CD4-positive, alpha-beta memory T cell (primary cell): ENCODE measurements at regions not wholly inside any gene's neighbourhood (a gene's known extent, or its start where the extent isn't known, plus 50 kb on each side); places are given as distances from the start of the nearest gene placed in this dataset.

Source experiments
- CTCF ChIA-PET: fragments of 350-600 bp; sonication (Branson Sonifier 250); formaldehyde crosslinking; loops from one replicate; lab custom pipeline; 2021; ENCODE audit warnings: inconsistent platforms; ENCODE audit not compliant: partially characterized antibody; lab: Charles Lee
- POLR2A ChIA-PET: fragments of 350-600 bp; sonication (Branson Sonifier 250); formaldehyde crosslinking; loops from one replicate; lab custom pipeline; 2021; ENCODE audit not compliant: partially characterized antibody; lab: Charles Lee
- DNase-seq, 5 donors: peaks; one replicate each; pipeline versions ENCODE4 v3.0.0 to v3.0.0-alpha.2; 2020 to 2022; ENCODE audit warnings: mixed read lengths in 1 of 5
- H3K27ac ChIP-seq: one replicate; pipeline ENCODE4 v1.7.0; 2013; ENCODE audit warnings: low read depth, low read length
- H3K27me3 ChIP-seq: 2 replicates; pipeline ENCODE4 v1.7.0; 2013; ENCODE audit warnings: mild to moderate bottlenecking, low read length, moderate library complexity; ENCODE audit not compliant: insufficient read depth
- H3K36me3 ChIP-seq: 2 replicates; pipeline ENCODE4 v1.7.0; 2013; ENCODE audit warnings: mild to moderate bottlenecking, low read length, moderate library complexity; ENCODE audit not compliant: insufficient read depth
- H3K4me1 ChIP-seq: 2 replicates; pipeline ENCODE4 v1.7.0; 2013; ENCODE audit warnings: mild to moderate bottlenecking, low read length, moderate library complexity; ENCODE audit not compliant: insufficient read depth
- H3K4me3 ChIP-seq, 2 donors: one replicate each; pipeline ENCODE4 v1.7.0; 2013; ENCODE audit warnings: low read length in 2 of 2, mild to moderate bottlenecking in 1 of 2
- H3K9me3 ChIP-seq, 2 donors: one replicate each; pipeline ENCODE4 v1.7.0; 2013; ENCODE audit warnings: low read length in 2 of 2, control low read depth in 1 of 2; ENCODE audit not compliant: control insufficient read depth in 1 of 2
- H3K27ac Mint-ChIP-seq, 7 donors: one replicate each; pipeline ENCODE4 v1.8.0; 2020 to 2021; ENCODE audit warnings: mixed read lengths in 7 of 7, mild to moderate bottlenecking in 6 of 7, inconsistent platforms in 3 of 7, moderate library complexity in 3 of 7
- H3K27me3 Mint-ChIP-seq, 2 donors: one replicate each; pipeline ENCODE4 v1.8.0; 2020 to 2021; ENCODE audit warnings: mixed read lengths in 2 of 2
- H3K36me3 Mint-ChIP-seq, 2 donors: one replicate each; pipeline ENCODE4 v1.8.0; 2020 to 2021; ENCODE audit warnings: mixed read lengths in 2 of 2, inconsistent platforms in 1 of 2, mild to moderate bottlenecking in 1 of 2
- H3K4me1 Mint-ChIP-seq, 4 donors: one replicate each; pipeline ENCODE4 v1.8.0; 2020 to 2021; ENCODE audit warnings: mixed read lengths in 4 of 4, mild to moderate bottlenecking in 1 of 4
- H3K4me3 Mint-ChIP-seq, 8 donors: one replicate each; pipeline ENCODE4 v1.8.0; 2020 to 2021; ENCODE audit warnings: mixed read lengths in 8 of 8, mild to moderate bottlenecking in 7 of 8, moderate library complexity in 6 of 8, inconsistent platforms in 3 of 8
- H3K9me3 Mint-ChIP-seq, 8 donors: one replicate each; pipeline ENCODE4 v1.8.0; 2020 to 2021; ENCODE audit warnings: mixed read lengths in 8 of 8, mild to moderate bottlenecking in 5 of 8, inconsistent platforms in 3 of 8, moderate library complexity in 1 of 8
- intact Hi-C: fragments of 100-400 bp; cut with micrococcal nuclease; formaldehyde crosslinking; loops from one replicate; pipeline ENCODE4 v1.15.1; 2023

DNA sequence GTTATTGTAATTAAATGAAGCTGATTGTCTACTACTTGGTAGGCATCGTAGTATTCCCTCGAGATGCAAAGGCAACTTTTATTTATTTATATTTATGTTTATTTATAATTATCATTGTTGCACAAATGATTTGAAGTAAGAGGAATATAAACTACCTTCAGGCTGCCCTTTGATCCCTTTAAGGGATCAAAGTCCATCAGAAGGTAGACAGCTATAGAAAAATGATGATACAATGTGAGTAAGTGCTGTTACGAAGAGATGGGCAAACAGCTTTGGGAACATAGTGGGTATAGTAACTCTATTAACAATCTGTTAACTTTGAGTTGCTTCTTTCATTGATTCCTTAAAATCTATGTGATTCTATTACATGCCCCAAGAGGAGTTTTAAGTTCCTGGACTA, 512.8 kb upstream of the CITED2 start:
- Histone ChIP-seq H3K36me3 (no peaks in the 10 kb centered on the region), H3K4me3 (no peak overlapping the region), H3K27ac (no peak overlapping the region), H3K27me3 (no peaks in the 10 kb centered on the region), H3K4me1 (no peaks in the 10 kb centered on the region), H3K9me3 (no peaks in the 10 kb centered on the region)
- intact Hi-C loops = no loop called here
- peaks cover 0 to 2% (median 0%) of the 10 kb centered on the region in 8 donors for H3K9me3 Mint-ChIP-seq
- H3K27me3 Mint-ChIP-seq = peaks cover 7 to 8% of the 10 kb centered on the region in 2 donors
- peaks cover 0 to under 1% (median 0%) of the 10 kb centered on the region in 4 donors for H3K4me1 Mint-ChIP-seq
- ChIA-PET POLR2A (interaction anchor here (2.7 kb wide), 1 partner anchor 513 kb away, joined by 8 read pairs; the partner anchor contains the start of gene CITED2), CTCF (interaction anchor here (1.3 kb wide), 1 partner anchor 518 kb away, joined by 3 read pairs; no protein-coding TSS in a partner anchor)
- no peak overlapping the region for H3K4me3 Mint-ChIP-seq
- DNase-seq = no peak
- H3K27ac Mint-ChIP-seq = no peak overlapping the region
- H3K36me3 Mint-ChIP-seq = no peaks in the 10 kb centered on the region

DNA sequence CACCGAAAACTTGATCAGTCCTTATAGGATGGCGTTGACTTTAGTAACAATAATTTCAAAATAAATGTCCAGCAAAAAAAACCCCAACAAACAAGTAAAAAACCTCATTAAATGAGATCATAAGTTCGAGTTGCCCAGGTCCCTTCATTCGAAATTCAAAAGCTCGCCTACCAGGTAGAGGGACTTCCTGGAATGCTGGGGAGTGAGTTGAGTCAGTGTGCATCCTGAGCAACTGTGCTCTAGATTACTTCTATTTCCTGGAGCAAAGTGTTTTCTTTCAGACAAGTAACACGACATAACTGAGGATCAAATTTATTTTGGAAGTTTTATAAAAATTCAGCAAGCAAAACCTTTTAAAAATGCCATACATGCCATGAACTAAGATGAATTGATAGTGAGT, 511.9 kb upstream of the CITED2 start:
- Histone ChIP-seq H3K9me3 (no peaks in the 10 kb centered on the region), H3K4me3 (no peak overlapping the region), H3K27me3 (no peaks in the 10 kb centered on the region), H3K27ac (no peak overlapping the region), H3K4me1 (no peaks in the 10 kb centered on the region), H3K36me3 (no peaks in the 10 kb centered on the region)
- Mint-ChIP-seq H3K27me3 (peaks cover 7 to 8% of the 10 kb centered on the region in 2 donors), H3K4me3 (no peak overlapping the region), H3K27ac (no peak overlapping the region), H3K36me3 (no peaks in the 10 kb centered on the region), H3K4me1 (peaks cover 0 to 2% (median 0%) of the 10 kb centered on the region in 4 donors), H3K9me3 (peaks cover 0 to 2% (median 0%) of the 10 kb centered on the region in 8 donors)
- ChIA-PET POLR2A (interaction anchor here (2.7 kb wide), 1 partner anchor 512 kb away, joined by 8 read pairs; the partner anchor contains the start of gene CITED2), CTCF (no interaction called here)
- DNase-seq = no peak
- intact Hi-C loops = no loop called here

GRCh38 chr6:139885909-139886308, 511.5 kb upstream of the CITED2 start:
- Histone ChIP-seq H3K27ac (no peak overlapping the region), H3K4me3 (no peak overlapping the region), H3K4me1 (no peaks in the 10 kb centered on the region), H3K9me3 (no peaks in the 10 kb centered on the region), H3K27me3 (no peaks in the 10 kb centered on the region), H3K36me3 (no peaks in the 10 kb centered on the region)
- intact Hi-C loops = no loop called here
- DNase-seq = no peak
- POLR2A ChIA-PET = interaction anchor here (2.7 kb wide), 1 partner anchor 512 kb away, joined by 8 read pairs; the partner anchor contains the start of gene CITED2
- no peak overlapping the region for H3K4me3 Mint-ChIP-seq
- peaks cover 7 to 8% of the 10 kb centered on the region in 2 donors for H3K27me3 Mint-ChIP-seq
- no peak overlapping the region for H3K27ac Mint-ChIP-seq
- H3K4me1 Mint-ChIP-seq = peaks cover 0 to 2% (median 0%) of the 10 kb centered on the region in 4 donors
- CTCF ChIA-PET = no interaction called here
- H3K9me3 Mint-ChIP-seq = peaks cover 0 to 2% (median 0%) of the 10 kb centered on the region in 8 donors
- H3K36me3 Mint-ChIP-seq = no peaks in the 10 kb centered on the region

DNA sequence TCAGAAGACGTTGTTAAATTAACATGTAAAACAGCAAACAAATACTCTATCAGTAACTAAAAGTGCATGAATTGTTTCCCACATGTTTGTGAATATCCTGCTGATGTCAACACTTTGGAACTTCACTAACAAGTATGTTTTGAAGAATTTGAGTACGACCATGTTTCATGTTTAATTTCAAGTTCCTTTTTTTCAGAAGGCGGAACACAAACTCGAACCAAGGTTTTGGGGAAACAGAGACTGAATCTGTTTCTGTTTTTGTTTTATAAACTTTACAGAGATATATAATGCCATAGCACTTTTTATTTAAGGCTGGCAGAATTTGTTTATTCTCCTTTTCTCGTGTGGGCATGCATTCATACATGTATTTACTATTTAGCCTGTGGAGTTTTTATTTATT, 509.3 kb upstream of the CITED2 start:
- H3K4me1 Mint-ChIP-seq = peaks cover 0 to 2% (median 0%) of the 10 kb centered on the region in 4 donors

DNA sequence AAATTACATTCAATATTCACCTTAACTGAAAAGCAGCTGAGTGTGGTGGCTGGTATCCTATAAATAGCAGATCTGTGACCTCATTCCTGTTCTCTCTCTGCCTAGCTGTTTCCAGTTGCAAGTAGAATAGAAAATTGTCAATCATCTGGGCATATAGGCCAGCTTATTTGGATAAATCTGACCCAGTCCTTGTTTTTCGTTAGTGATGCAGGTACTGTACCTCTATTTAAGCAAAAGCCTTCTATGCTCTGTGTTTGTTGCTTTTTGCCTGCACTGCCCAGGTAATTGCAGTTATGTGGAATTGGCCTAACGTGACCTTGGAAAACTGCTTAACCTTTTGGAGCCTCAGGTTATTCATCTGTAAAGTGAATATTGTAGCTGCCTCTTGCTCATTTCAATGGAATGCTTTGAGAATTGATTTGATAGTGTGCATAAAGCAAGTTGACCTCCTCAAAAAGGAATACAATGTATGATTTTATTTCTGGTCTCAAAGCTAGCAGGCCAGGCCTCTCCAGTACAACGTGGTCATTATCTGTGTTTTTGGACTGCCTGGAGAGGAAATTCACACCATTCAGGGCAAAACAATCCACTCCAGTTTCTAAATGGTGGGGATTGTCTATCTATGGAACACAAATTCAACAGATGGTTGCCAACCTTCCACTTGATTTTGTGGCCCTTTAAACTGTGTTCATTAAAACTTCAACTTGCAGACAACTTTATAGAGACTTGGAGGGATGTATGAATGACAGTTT, 508.7 kb upstream of the CITED2 start:
- intact Hi-C loops = loop anchor here (5.0 kb wide), 1 partner anchor 1679 kb away; no protein-coding TSS in a partner anchor

More for the DNA sequence above, 509.3 kb upstream of the CITED2 start:
- DNase-seq = no peak
- Histone ChIP-seq H3K27me3 (no peaks in the 10 kb centered on the region), H3K4me3 (no peak overlapping the region), H3K27ac (no peak overlapping the region), H3K36me3 (no peaks in the 10 kb centered on the region), H3K4me1 (no peaks in the 10 kb centered on the region), H3K9me3 (no peaks in the 10 kb centered on the region)
- ChIA-PET POLR2A (no interaction called here), CTCF (interaction anchor here (1.7 kb wide), 1 partner anchor 514 kb away, joined by 5 read pairs; no protein-coding TSS in a partner anchor)
- H3K27me3 Mint-ChIP-seq = peaks cover 4 to 7% of the 10 kb centered on the region in 2 donors
- H3K36me3 Mint-ChIP-seq = no peaks in the 10 kb centered on the region
- no peak overlapping the region for H3K27ac Mint-ChIP-seq
- H3K9me3 Mint-ChIP-seq = peaks cover 0 to 2% (median 0%) of the 10 kb centered on the region in 8 donors
- H3K4me3 Mint-ChIP-seq = no peak overlapping the region
- intact Hi-C loops = loop anchor here (5.0 kb wide), 1 partner anchor 1679 kb away; no protein-coding TSS in a partner anchor

GRCh38 chr6:139882234-139882633, 507.8 kb upstream of the CITED2 start:
- H3K27ac Mint-ChIP-seq = peak overlapping the region in 1 of 7 donors; percentile 18
- CTCF ChIA-PET = interaction anchor here (0.6 to 2.3 kb wide), 5 partner anchors 11 to 512 kb away, joined by 3 to 6 read pairs (median 4); no protein-coding TSS in a partner anchor
- H3K27me3 ChIP-seq = no peaks in the 10 kb centered on the region
- no peaks in the 10 kb centered on the region for H3K9me3 ChIP-seq
- intact Hi-C loops = loop anchor here (5.0 kb wide), 1 partner anchor 1680 kb away; no protein-coding TSS in a partner anchor
- H3K27me3 Mint-ChIP-seq = no peaks in the 10 kb centered on the region
- no peaks in the 10 kb centered on the region for H3K36me3 Mint-ChIP-seq
- no peak overlapping the region for H3K4me3 Mint-ChIP-seq
- H3K36me3 ChIP-seq = no peaks in the 10 kb centered on the region
- H3K4me3 ChIP-seq = no peak overlapping the region
- no peak overlapping the region for H3K27ac ChIP-seq
- POLR2A ChIA-PET = interaction anchor here (1.5 to 1.6 kb wide), 2 partner anchors 507 to 513 kb away, joined by 3 read pairs; no protein-coding TSS in a partner anchor
- no peak for DNase-seq
- H3K9me3 Mint-ChIP-seq = peaks cover 0 to 2% (median 0%) of the 10 kb centered on the region in 8 donors
- H3K4me1 Mint-ChIP-seq = peaks cover 0 to 2% (median 0%) of the 10 kb centered on the region in 4 donors
- no peaks in the 10 kb centered on the region for H3K4me1 ChIP-seq

More for the DNA sequence above, 508.7 kb upstream of the CITED2 start:
- POLR2A ChIA-PET = interaction anchor here (1.5 to 1.6 kb wide), 2 partner anchors 508 to 514 kb away, joined by 3 read pairs; no protein-coding TSS in a partner anchor
- Mint-ChIP-seq H3K36me3 (no peaks in the 10 kb centered on the region), H3K27ac (no peak overlapping the region), H3K4me1 (peaks cover 0 to 2% (median 0%) of the 10 kb centered on the region in 4 donors), H3K4me3 (no peak overlapping the region), H3K9me3 (peaks cover 0 to 2% (median 0%) of the 10 kb centered on the region in 8 donors), H3K27me3 (peaks cover 0 to 1% of the 10 kb centered on the region in 2 donors)
- Histone ChIP-seq H3K27me3 (no peaks in the 10 kb centered on the region), H3K9me3 (no peaks in the 10 kb centered on the region), H3K4me1 (no peaks in the 10 kb centered on the region), H3K36me3 (no peaks in the 10 kb centered on the region), H3K27ac (no peak overlapping the region), H3K4me3 (no peak overlapping the region)
- CTCF ChIA-PET = interaction anchor here (0.6 to 1.2 kb wide), 4 partner anchors 21 to 508 kb away, joined by 3 to 4 read pairs (median 4); partner anchors contain the start of gene CITED2
- no peak for DNase-seq
